Astrocyte (in vitro differentiated cells and primary cell): ENCODE measurements at regions not wholly inside any gene's neighbourhood (a gene's known extent, or its start where the extent isn't known, plus 50 kb on each side); places are given as distances from the start of the nearest gene placed in this dataset.

Source experiments
- EZH2 ChIP-seq: IDR thresholded peaks from 2 replicates; pipeline ENCODE4 v1.6.1; 2012; ENCODE audit warnings: mild to moderate bottlenecking, low read length, inconsistent platforms; ENCODE audit not compliant: insufficient read depth
- TF ChIP-seq, protein P1 (sequence below): IDR thresholded peaks from 2 replicates; pipeline ENCODE4 v1.5.1; 2011; ENCODE audit warnings: low read depth, mild to moderate bottlenecking, inconsistent platforms, low read length, moderate library complexity; ENCODE audit not compliant: insufficient read depth

DNA sequence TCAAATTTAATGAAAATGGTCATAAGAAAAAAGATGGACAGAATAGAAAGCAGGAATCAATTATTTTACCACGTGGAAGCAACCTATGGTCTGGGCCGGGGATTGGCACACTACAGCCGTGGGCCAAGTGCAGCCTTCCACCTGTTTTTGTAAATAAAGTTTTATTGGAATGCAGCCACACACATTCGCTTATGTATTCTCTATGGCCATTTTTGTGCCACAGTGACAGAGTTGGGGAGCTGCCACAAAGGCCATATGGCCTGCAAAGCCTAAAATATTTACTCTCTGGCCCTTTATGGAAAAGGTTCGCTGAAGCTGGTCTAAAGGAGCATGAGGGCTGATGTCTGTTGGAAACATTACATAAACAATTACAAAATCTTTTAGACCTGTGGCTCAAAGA is 144.8 kb downstream of the TMCO5A start:
- TF ChIP-seq, protein P1, sequence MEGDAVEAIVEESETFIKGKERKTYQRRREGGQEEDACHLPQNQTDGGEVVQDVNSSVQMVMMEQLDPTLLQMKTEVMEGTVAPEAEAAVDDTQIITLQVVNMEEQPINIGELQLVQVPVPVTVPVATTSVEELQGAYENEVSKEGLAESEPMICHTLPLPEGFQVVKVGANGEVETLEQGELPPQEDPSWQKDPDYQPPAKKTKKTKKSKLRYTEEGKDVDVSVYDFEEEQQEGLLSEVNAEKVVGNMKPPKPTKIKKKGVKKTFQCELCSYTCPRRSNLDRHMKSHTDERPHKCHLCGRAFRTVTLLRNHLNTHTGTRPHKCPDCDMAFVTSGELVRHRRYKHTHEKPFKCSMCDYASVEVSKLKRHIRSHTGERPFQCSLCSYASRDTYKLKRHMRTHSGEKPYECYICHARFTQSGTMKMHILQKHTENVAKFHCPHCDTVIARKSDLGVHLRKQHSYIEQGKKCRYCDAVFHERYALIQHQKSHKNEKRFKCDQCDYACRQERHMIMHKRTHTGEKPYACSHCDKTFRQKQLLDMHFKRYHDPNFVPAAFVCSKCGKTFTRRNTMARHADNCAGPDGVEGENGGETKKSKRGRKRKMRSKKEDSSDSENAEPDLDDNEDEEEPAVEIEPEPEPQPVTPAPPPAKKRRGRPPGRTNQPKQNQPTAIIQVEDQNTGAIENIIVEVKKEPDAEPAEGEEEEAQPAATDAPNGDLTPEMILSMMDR, result no peak
- TF ChIP-seq EZH2, result no peak
